ENCODE measurements at regions not wholly inside any gene's neighbourhood (a gene's known extent, or its start where the extent isn't known, plus 50 kb on each side); places are given as distances from the start of the nearest gene placed in this dataset.

- no peak for DNase-seq
- no peaks in the 10 kb centered on the region for H3K4me1 ChIP-seq (ENCODE audit: control insufficient read depth in 2 of 2, insufficient read depth in 2 of 2, low read length in 2 of 2)
- no peak overlapping the region for H3K27ac ChIP-seq (ENCODE audit: low read depth, low read length)
- POLR2A ChIA-PET = interaction anchor here (0.6 kb wide), 1 partner anchor 1242 kb away, joined by 3 read pairs; no protein-coding TSS in a partner anchor
- H3K4me3 ChIP-seq (ENCODE audit: low read length) = no peak overlapping the region
- no peak for ATAC-seq
- no peaks in the 10 kb centered on the region for H3K9me3 ChIP-seq (ENCODE audit: control insufficient read depth in 2 of 3, low read length in 3 of 3)
- Mint-ChIP-seq H3K27me3 (peaks cover 5 to 42% (median 29%) of the 10 kb centered on the region in 5 donors), H3K4me3 (no peak overlapping the region), H3K27ac (no peak overlapping the region), H3K4me1 (no peaks in the 10 kb centered on the region), H3K36me3 (no peaks in the 10 kb centered on the region), H3K9me3 (peaks cover 0 to 14% (median 7%) of the 10 kb centered on the region in 11 donors)
- CTCF ChIA-PET = no interaction called here
- H3K27me3 ChIP-seq (ENCODE audit: control insufficient read depth in 2 of 2, insufficient read depth in 2 of 2, low read length in 2 of 2) = no peaks in the 10 kb centered on the region
- intact Hi-C loops (cut with micrococcal nuclease) = no loop called here
- no peaks in the 10 kb centered on the region for H3K36me3 ChIP-seq (ENCODE audit: control insufficient read depth in 2 of 3, insufficient read depth in 3 of 3, low read length in 3 of 3)
Measured at GRCh38 chr15:81940467-81941451, 105.1 kb downstream of the MEX3B start.

- intact Hi-C loops (cut with micrococcal nuclease) = loop anchor here in 1 of 2 donors (2.0 kb wide), 1 partner anchor 459 kb away; no protein-coding TSS in a partner anchor
- peaks cover 5 to 40% (median 28%) of the 10 kb centered on the region in 5 donors for H3K27me3 Mint-ChIP-seq
- ChIA-PET CTCF (interaction anchor here (0.6 to 1.0 kb wide), 2 partner anchors 263 to 529 kb away, joined by 3 to 7 read pairs; no protein-coding TSS in a partner anchor), POLR2A (no interaction called here)
- Histone ChIP-seq H3K36me3 (ENCODE audit: control insufficient read depth in 2 of 3, insufficient read depth in 3 of 3, low read length in 3 of 3) (no peaks in the 10 kb centered on the region), H3K4me1 (ENCODE audit: control insufficient read depth in 2 of 2, insufficient read depth in 2 of 2, low read length in 2 of 2) (no peaks in the 10 kb centered on the region), H3K27ac (ENCODE audit: low read depth, low read length) (no peak overlapping the region), H3K27me3 (ENCODE audit: control insufficient read depth in 2 of 2, insufficient read depth in 2 of 2, low read length in 2 of 2) (no peaks in the 10 kb centered on the region), H3K9me3 (ENCODE audit: control insufficient read depth in 2 of 3, low read length in 3 of 3) (no peaks in the 10 kb centered on the region), H3K4me3 (ENCODE audit: low read length) (no peak overlapping the region)
- H3K36me3 Mint-ChIP-seq = no peaks in the 10 kb centered on the region
- H3K27ac Mint-ChIP-seq = no peak overlapping the region
- H3K9me3 Mint-ChIP-seq = peaks cover 0 to 14% (median 7%) of the 10 kb centered on the region in 11 donors
- no peak for ATAC-seq
- H3K4me1 Mint-ChIP-seq = no peaks in the 10 kb centered on the region
- DNase-seq = peak in 3 of 9 donors; percentile 2 to 4 (median 2)
- no peak overlapping the region for H3K4me3 Mint-ChIP-seq
Measured at GRCh38 chr15:81939604-81940440, 106.0 kb downstream of the MEX3B start.

GRCh38 chr15:81937189-81937588, 108.6 kb downstream of the MEX3B start:
- Histone ChIP-seq H3K4me1 (ENCODE audit: control insufficient read depth in 2 of 2, insufficient read depth in 2 of 2, low read length in 2 of 2) (no peaks in the 10 kb centered on the region), H3K36me3 (ENCODE audit: control insufficient read depth in 2 of 3, insufficient read depth in 3 of 3, low read length in 3 of 3) (no peaks in the 10 kb centered on the region), H3K27ac (ENCODE audit: low read depth, low read length) (no peak overlapping the region), H3K9me3 (ENCODE audit: control insufficient read depth in 2 of 3, low read length in 3 of 3) (no peaks in the 10 kb centered on the region), H3K4me3 (ENCODE audit: low read length) (no peak overlapping the region), H3K27me3 (ENCODE audit: control insufficient read depth in 2 of 2, insufficient read depth in 2 of 2, low read length in 2 of 2) (no peaks in the 10 kb centered on the region)
- Mint-ChIP-seq H3K27me3 (peaks cover 5 to 35% (median 33%) of the 10 kb centered on the region in 5 donors), H3K36me3 (no peaks in the 10 kb centered on the region), H3K4me3 (no peak overlapping the region), H3K4me1 (no peaks in the 10 kb centered on the region), H3K27ac (no peak overlapping the region), H3K9me3 (peaks cover 0 to 14% (median 7%) of the 10 kb centered on the region in 11 donors)
- ChIA-PET POLR2A (no interaction called here), CTCF (no interaction called here)
- intact Hi-C loops (cut with micrococcal nuclease) = no loop called here
- DNase-seq = no peak
- no peak for ATAC-seq

- Histone ChIP-seq H3K27me3 (ENCODE audit: control insufficient read depth in 2 of 2, insufficient read depth in 2 of 2, low read length in 2 of 2) (no peaks in the 10 kb centered on the region), H3K36me3 (ENCODE audit: control insufficient read depth in 2 of 3, insufficient read depth in 3 of 3, low read length in 3 of 3) (no peaks in the 10 kb centered on the region), H3K9me3 (ENCODE audit: control insufficient read depth in 2 of 3, low read length in 3 of 3) (no peaks in the 10 kb centered on the region), H3K4me3 (ENCODE audit: low read length) (no peak overlapping the region), H3K27ac (ENCODE audit: low read depth, low read length) (no peak overlapping the region), H3K4me1 (ENCODE audit: control insufficient read depth in 2 of 2, insufficient read depth in 2 of 2, low read length in 2 of 2) (no peaks in the 10 kb centered on the region)
- ATAC-seq (no peak), DNase-seq (no peak)
- no peak overlapping the region for H3K27ac Mint-ChIP-seq
- H3K4me1 Mint-ChIP-seq = no peaks in the 10 kb centered on the region
- peaks cover 0 to 1% (median 0%) of the 10 kb centered on the region in 11 donors for H3K9me3 Mint-ChIP-seq
- no peak overlapping the region for H3K4me3 Mint-ChIP-seq
- ChIA-PET POLR2A (no interaction called here), CTCF (no interaction called here)
- intact Hi-C loops (cut with micrococcal nuclease) = no loop called here
- H3K36me3 Mint-ChIP-seq = no peaks in the 10 kb centered on the region
- H3K27me3 Mint-ChIP-seq = peaks cover 0 to 16% (median 8%) of the 10 kb centered on the region in 5 donors
Measured at GRCh38 chr15:81930582-81931369, 115.0 kb downstream of the MEX3B start.

- Mint-ChIP-seq H3K27me3 (peaks cover 0 to 20% (median 10%) of the 10 kb centered on the region in 5 donors), H3K4me1 (no peaks in the 10 kb centered on the region), H3K9me3 (peaks cover 0 to 1% (median 0%) of the 10 kb centered on the region in 11 donors), H3K36me3 (no peaks in the 10 kb centered on the region), H3K4me3 (no peak overlapping the region), H3K27ac (no peak overlapping the region)
- no peaks in the 10 kb centered on the region for H3K4me1 ChIP-seq (ENCODE audit: control insufficient read depth in 2 of 2, insufficient read depth in 2 of 2, low read length in 2 of 2)
- no peak overlapping the region for H3K27ac ChIP-seq (ENCODE audit: low read depth, low read length)
- CTCF ChIA-PET = no interaction called here
- H3K36me3 ChIP-seq (ENCODE audit: control insufficient read depth in 2 of 3, insufficient read depth in 3 of 3, low read length in 3 of 3) = no peaks in the 10 kb centered on the region
- no peak for ATAC-seq
- no peaks in the 10 kb centered on the region for H3K9me3 ChIP-seq (ENCODE audit: control insufficient read depth in 2 of 3, low read length in 3 of 3)
- no peaks in the 10 kb centered on the region for H3K27me3 ChIP-seq (ENCODE audit: control insufficient read depth in 2 of 2, insufficient read depth in 2 of 2, low read length in 2 of 2)
- POLR2A ChIA-PET = no interaction called here
- no peak overlapping the region for H3K4me3 ChIP-seq (ENCODE audit: low read length)
- intact Hi-C loops (cut with micrococcal nuclease) = no loop called here
- no peak for DNase-seq
Measured at GRCh38 chr15:81929557-81929956, 116.3 kb downstream of the MEX3B start.

GRCh38 chr15:81926981-81927380, 118.8 kb downstream of the MEX3B start:
- no peaks in the 10 kb centered on the region for H3K36me3 Mint-ChIP-seq
- no peak overlapping the region for H3K27ac Mint-ChIP-seq
- peaks cover 2 to 22% (median 10%) of the 10 kb centered on the region in 5 donors for H3K27me3 Mint-ChIP-seq
- Histone ChIP-seq H3K36me3 (ENCODE audit: control insufficient read depth in 2 of 3, insufficient read depth in 3 of 3, low read length in 3 of 3) (no peaks in the 10 kb centered on the region), H3K4me3 (ENCODE audit: low read length) (no peak overlapping the region), H3K4me1 (ENCODE audit: control insufficient read depth in 2 of 2, insufficient read depth in 2 of 2, low read length in 2 of 2) (no peaks in the 10 kb centered on the region), H3K9me3 (ENCODE audit: control insufficient read depth in 2 of 3, low read length in 3 of 3) (no peaks in the 10 kb centered on the region), H3K27ac (ENCODE audit: low read depth, low read length) (no peak overlapping the region), H3K27me3 (ENCODE audit: control insufficient read depth in 2 of 2, insufficient read depth in 2 of 2, low read length in 2 of 2) (no peaks in the 10 kb centered on the region)
- no peaks in the 10 kb centered on the region for H3K4me1 Mint-ChIP-seq
- intact Hi-C loops (cut with micrococcal nuclease) = no loop called here
- no peak overlapping the region for H3K4me3 Mint-ChIP-seq
- ATAC-seq (no peak), DNase-seq (no peak)
- ChIA-PET CTCF (no interaction called here), POLR2A (no interaction called here)
- peaks cover 0 to 3% (median 0%) of the 10 kb centered on the region in 11 donors for H3K9me3 Mint-ChIP-seq

Measured in naive thymus-derived CD4-positive, alpha-beta T cell (primary cell).